ENCODE measurements at regions not wholly inside any gene's neighbourhood (a gene's known extent, or its start where the extent isn't known, plus 50 kb on each side); places are given as distances from the start of the nearest gene placed in this dataset.
A peak's percentile ranks its signal among the peaks of the same experiment; 100 is the strongest.

DNA sequence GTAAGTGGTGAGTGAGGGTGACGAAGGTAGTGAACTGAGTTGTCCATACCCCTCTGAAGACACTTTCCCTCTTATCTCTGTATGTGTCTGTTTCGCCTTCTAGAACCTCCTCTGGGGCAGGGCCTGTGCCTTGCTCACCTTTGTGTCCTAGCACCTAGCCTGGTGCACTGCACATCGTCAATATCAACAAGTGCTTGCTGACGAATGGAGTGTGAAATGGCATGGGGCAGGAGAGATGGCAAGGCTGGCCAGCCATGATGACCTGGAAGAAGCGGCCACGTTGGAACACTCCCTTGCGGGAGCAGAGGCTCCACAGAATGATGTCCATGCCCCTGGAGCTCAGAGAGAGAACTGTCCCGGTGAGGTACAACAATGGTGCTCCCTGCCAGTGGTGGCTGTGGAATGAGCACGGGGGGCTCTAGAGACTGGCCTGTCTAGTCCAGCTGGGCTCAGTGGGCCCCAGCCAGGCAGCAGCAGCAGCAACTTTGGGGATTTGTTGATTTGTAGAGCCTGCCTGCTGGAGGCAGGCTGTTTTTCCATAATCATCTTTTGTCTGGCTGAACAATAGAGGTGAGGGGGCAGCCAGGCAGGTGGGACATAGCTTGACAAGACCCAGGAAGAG is 112.2 kb upstream of the PJA1 start:
- no CpG with 5 or more reads among the region's 9 CpGs for WGBS (ENCODE audit: extremely low coverage, insufficient read length, low lambda C conversion rate)
- H3K27me3 Mint-ChIP-seq (ENCODE audit: low read depth) = peaks cover 100% of the 10 kb centered on the region
- H2AFZ ChIP-seq (ENCODE audit: low read length) = no peak overlapping the region

More for the DNA sequence above, 112.2 kb upstream of the PJA1 start:
- Histone ChIP-seq H3K4me1 (ENCODE audit: insufficient read depth, low read length) (peaks cover 10% of the 10 kb centered on the region; the same call in 1 of the 2 replicates), H3K56ac (ENCODE audit: insufficient read length, low read depth, low read length) (no peak overlapping the region), H4K8ac (replicated peaks; ENCODE audit: insufficient read length, low read depth, low read length) (no peak overlapping the region), H3K79me2 (ENCODE audit: insufficient read depth, low read length) (no peaks in the 10 kb centered on the region), H2AK5ac (ENCODE audit: insufficient read length, low read length) (no peak overlapping the region), H3K4me2 (ENCODE audit: insufficient read depth, insufficient read length, low read length) (no peak overlapping the region), H3K27ac (ENCODE audit: insufficient read length, low read depth, low read length) (no peak overlapping the region), H2BK5ac (ENCODE audit: insufficient read length, low read length) (no peak overlapping the region), H3K14ac (ENCODE audit: insufficient read depth, low read length) (no peak overlapping the region; the same call in 1 of the 2 replicates), H4K5ac (ENCODE audit: insufficient read length, low read depth, low read length) (no peak overlapping the region), H3K79me1 (ENCODE audit: insufficient read depth, low read depth, low read length, poor library complexity, severe bottlenecking) (no peaks in the 10 kb centered on the region), H3K9ac (ENCODE audit: extremely low read depth, insufficient read length, low read length) (no peak overlapping the region), H2BK15ac (ENCODE audit: low read depth, low read length) (no peak overlapping the region), H2BK120ac (ENCODE audit: low read depth, low read length, poor library complexity, severe bottlenecking) (no peak overlapping the region), H3K23ac (ENCODE audit: insufficient read length, low read depth, low read length) (no peak overlapping the region), H2BK20ac (ENCODE audit: low read depth, low read length, poor library complexity, severe bottlenecking) (no peak overlapping the region), H3K4ac (ENCODE audit: low read depth, low read length) (no peak overlapping the region), H4K91ac (ENCODE audit: insufficient read length, low read depth, low read length) (no peak overlapping the region), H3K23me2 (ENCODE audit: insufficient read length, low read depth, low read length, poor library complexity, severe bottlenecking) (no peaks in the 10 kb centered on the region), H4K20me1 (ENCODE audit: control insufficient read depth, insufficient read depth, insufficient read length) (no peaks in the 10 kb centered on the region), H3K9me3 (ENCODE audit: control insufficient read depth, low read depth, low read length) (peaks cover 7% of the 10 kb centered on the region), H2BK12ac (ENCODE audit: insufficient read length, low read depth, low read length) (no peak overlapping the region), H3T11ph (ENCODE audit: low read length) (no peak overlapping the region), H3K27me3 (ENCODE audit: insufficient read depth, low read length) (peaks cover 14% of the 10 kb centered on the region; the same call in 1 of the 2 replicates), H3K18ac (ENCODE audit: insufficient read length, low read depth, low read length) (no peak overlapping the region)
- Mint-ChIP-seq H3K27ac (peak overlapping the region in 1 of 3 experiments; percentile 63; a peak in 2 of 7 replicates), H3K4me1 (peaks cover 32 to 37% of the 10 kb centered on the region in 2 experiments), H3K9me3 (peaks cover 66 to 81% of the 10 kb centered on the region in 2 experiments), H3K36me3 (ENCODE audit: insufficient read depth in 1 of 3, low read depth in 3 of 3) (peaks cover 0 to 9% (median 6%) of the 10 kb centered on the region in 3 experiments; a peak in 5 of 7 replicates), H3K4me3 (no peak overlapping the region)
- DNase-seq = no peak
- TF ChIP-seq, protein P1, sequence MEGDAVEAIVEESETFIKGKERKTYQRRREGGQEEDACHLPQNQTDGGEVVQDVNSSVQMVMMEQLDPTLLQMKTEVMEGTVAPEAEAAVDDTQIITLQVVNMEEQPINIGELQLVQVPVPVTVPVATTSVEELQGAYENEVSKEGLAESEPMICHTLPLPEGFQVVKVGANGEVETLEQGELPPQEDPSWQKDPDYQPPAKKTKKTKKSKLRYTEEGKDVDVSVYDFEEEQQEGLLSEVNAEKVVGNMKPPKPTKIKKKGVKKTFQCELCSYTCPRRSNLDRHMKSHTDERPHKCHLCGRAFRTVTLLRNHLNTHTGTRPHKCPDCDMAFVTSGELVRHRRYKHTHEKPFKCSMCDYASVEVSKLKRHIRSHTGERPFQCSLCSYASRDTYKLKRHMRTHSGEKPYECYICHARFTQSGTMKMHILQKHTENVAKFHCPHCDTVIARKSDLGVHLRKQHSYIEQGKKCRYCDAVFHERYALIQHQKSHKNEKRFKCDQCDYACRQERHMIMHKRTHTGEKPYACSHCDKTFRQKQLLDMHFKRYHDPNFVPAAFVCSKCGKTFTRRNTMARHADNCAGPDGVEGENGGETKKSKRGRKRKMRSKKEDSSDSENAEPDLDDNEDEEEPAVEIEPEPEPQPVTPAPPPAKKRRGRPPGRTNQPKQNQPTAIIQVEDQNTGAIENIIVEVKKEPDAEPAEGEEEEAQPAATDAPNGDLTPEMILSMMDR (conservative IDR thresholded peaks at IDR 0.05) = no peak
